GM23338 (cell line): ENCODE measurements at regions not wholly inside any gene's neighbourhood (a gene's known extent, or its start where the extent isn't known, plus 50 kb on each side); places are given as distances from the start of the nearest gene placed in this dataset.

Experiments
- ATAC-seq: fragments of 200-7000 bp; cut with Tn5 transposase; 3 replicates; pipeline ENCODE4 v1.9.1; 2020
- DNase-seq: peaks from one replicate; pipeline ENCODE4 v3.0.0-alpha.2; 2015; ENCODE audit warnings: low spot score
- H2AFZ ChIP-seq: fragments of 200-600 bp; sonication (generic); 2 replicates; pipeline ENCODE4 v1.8.0; 2016; ENCODE audit warnings: antibody characterized with exemption, mild to moderate bottlenecking, moderate library complexity
- H3F3A ChIP-seq: fragments of 200-600 bp; sonication (generic); replicated peaks from 2 replicates; pipeline ENCODE4 v1.8.0; 2017; ENCODE audit warnings: antibody characterized with exemption, mixed run types, low read depth
- H3K27ac ChIP-seq: fragments of 200-600 bp; sonication (generic); 2 replicates; pipeline ENCODE4 v1.6.1; 2016; ENCODE audit warnings: low read depth
- H3K27me3 ChIP-seq: fragments of 200-600 bp; sonication (generic); 2 replicates; pipeline ENCODE4 v1.8.0; 2016; ENCODE audit warnings: mild to moderate bottlenecking, mixed run types, moderate library complexity; ENCODE audit not compliant: insufficient read depth
- H3K36me3 ChIP-seq: fragments of 200-600 bp; sonication (generic); 2 replicates; pipeline ENCODE4 v1.8.0; 2016; ENCODE audit warnings: mild to moderate bottlenecking; ENCODE audit not compliant: insufficient read depth
- H3K4me1 ChIP-seq: fragments of 200-600 bp; sonication (generic); 2 replicates; pipeline ENCODE4 v1.8.0; 2016; ENCODE audit warnings: mild to moderate bottlenecking, moderate library complexity; ENCODE audit not compliant: insufficient read depth
- H3K4me2 ChIP-seq: fragments of 200-600 bp; sonication (generic); 2 replicates; pipeline ENCODE4 v1.7.1; 2017; ENCODE audit warnings: mixed run types
- H3K4me3 ChIP-seq: fragments of 200-600 bp; sonication (generic); 2 replicates; pipeline ENCODE4 v1.6.1; 2016; ENCODE audit warnings: mixed run types
- H3K79me2 ChIP-seq: fragments of 200-600 bp; sonication (generic); replicated peaks from 2 replicates; pipeline ENCODE4 v1.8.0; 2017; ENCODE audit warnings: mild to moderate bottlenecking; ENCODE audit not compliant: insufficient read depth
- H3K9me2 ChIP-seq: fragments of 200-600 bp; sonication (generic); 2 replicates; pipeline ENCODE4 v1.8.0; 2017; ENCODE audit not compliant: insufficient read depth
- H4K20me1 ChIP-seq: fragments of 200-600 bp; sonication (generic); replicated peaks from 2 replicates; pipeline ENCODE4 v1.8.0; 2017; ENCODE audit warnings: mild to moderate bottlenecking; ENCODE audit not compliant: insufficient read depth
- H3K27ac Mint-ChIP-seq: 2 replicates; pipeline ENCODE4 v1.8.0; 2020; ENCODE audit warnings: inconsistent platforms, mild to moderate bottlenecking, moderate library complexity, mixed read lengths
- H3K27me3 Mint-ChIP-seq: 3 replicates; pipeline ENCODE4 v1.8.0; 2022; ENCODE audit warnings: low read depth, mild to moderate bottlenecking, moderate library complexity, mixed read lengths, inconsistent platforms; ENCODE audit not compliant: insufficient read depth, poor library complexity
- H3K36me3 Mint-ChIP-seq: 3 replicates; pipeline ENCODE4 v1.8.0; 2021; ENCODE audit warnings: low read depth, mild to moderate bottlenecking, inconsistent platforms, moderate library complexity, mixed read lengths
- H3K4me1 Mint-ChIP-seq: 3 replicates; pipeline ENCODE4 v1.8.0; 2020; ENCODE audit warnings: mild to moderate bottlenecking, inconsistent platforms, mixed read lengths
- H3K4me3 Mint-ChIP-seq: 3 replicates; pipeline ENCODE4 v1.8.0; 2021; ENCODE audit warnings: moderate library complexity, mild to moderate bottlenecking, inconsistent platforms, mixed read lengths
- H3K9me3 Mint-ChIP-seq: 3 replicates; pipeline ENCODE4 v1.8.0; 2020; ENCODE audit warnings: moderate library complexity, mild to moderate bottlenecking, inconsistent platforms, mixed read lengths
- ETS1 ChIP-seq: IDR thresholded peaks from 2 replicates; pipeline ENCODE4 v1.6.1; 2016; ENCODE audit warnings: antibody characterized with exemption
- EZH2 ChIP-seq: fragments of 200-600 bp; sonication (generic); IDR thresholded peaks from one replicate; pipeline ENCODE4 v1.8.0; 2017; ENCODE audit warnings: antibody characterized with exemption, mild to moderate bottlenecking, low read depth; ENCODE audit not compliant: unreplicated experiment
- EZH2phosphoT487 ChIP-seq: fragments of 200-600 bp; sonication (generic); IDR thresholded peaks from one replicate; pipeline ENCODE4 v1.8.1; 2018; ENCODE audit warnings: antibody characterized with exemption; ENCODE audit not compliant: unreplicated experiment
- JUNB ChIP-seq: IDR thresholded peaks from one replicate; pipeline ENCODE4 v1.6.1; 2016; ENCODE audit warnings: antibody characterized with exemption; ENCODE audit not compliant: unreplicated experiment
- POLR2AphosphoS5 ChIP-seq: IDR thresholded peaks from 2 replicates; pipeline ENCODE4 v1.6.1; 2016; ENCODE audit warnings: antibody characterized with exemption, low read depth
- ZNF114 ChIP-seq: fragments of 250-450 bp; sonication (Bioruptor Pico); IDR thresholded peaks from 2 replicates; pipeline ENCODE4 v1.5.0; 2020; ENCODE audit warnings: mild to moderate bottlenecking, moderate library complexity
- ZNF331 ChIP-seq: fragments of 250-450 bp; sonication (Bioruptor Pico); IDR thresholded peaks from 2 replicates; pipeline ENCODE4 v1.5.0; 2020; ENCODE audit warnings: low read depth, mild to moderate bottlenecking, moderate library complexity
- TF ChIP-seq, protein P1 (sequence below), 2 experiments: fragments of 200-600 bp in 1 of 2; sonication (generic) in 1 of 2; conservative IDR thresholded peaks; 2 replicates each; pipeline versions ENCODE4 v1.5.1 to v1.6.1; 2016 to 2017; ENCODE audit warnings: antibody characterized with exemption in 2 of 2, low read depth in 2 of 2, mild to moderate bottlenecking in 2 of 2, moderate library complexity in 1 of 2
- TF ChIP-seq, protein P2 (sequence below): fragments of 250-450 bp; sonication (Bioruptor Pico); IDR thresholded peaks from 2 replicates; pipeline ENCODE4 v1.5.0; 2020; ENCODE audit warnings: mild to moderate bottlenecking, moderate library complexity

DNA sequence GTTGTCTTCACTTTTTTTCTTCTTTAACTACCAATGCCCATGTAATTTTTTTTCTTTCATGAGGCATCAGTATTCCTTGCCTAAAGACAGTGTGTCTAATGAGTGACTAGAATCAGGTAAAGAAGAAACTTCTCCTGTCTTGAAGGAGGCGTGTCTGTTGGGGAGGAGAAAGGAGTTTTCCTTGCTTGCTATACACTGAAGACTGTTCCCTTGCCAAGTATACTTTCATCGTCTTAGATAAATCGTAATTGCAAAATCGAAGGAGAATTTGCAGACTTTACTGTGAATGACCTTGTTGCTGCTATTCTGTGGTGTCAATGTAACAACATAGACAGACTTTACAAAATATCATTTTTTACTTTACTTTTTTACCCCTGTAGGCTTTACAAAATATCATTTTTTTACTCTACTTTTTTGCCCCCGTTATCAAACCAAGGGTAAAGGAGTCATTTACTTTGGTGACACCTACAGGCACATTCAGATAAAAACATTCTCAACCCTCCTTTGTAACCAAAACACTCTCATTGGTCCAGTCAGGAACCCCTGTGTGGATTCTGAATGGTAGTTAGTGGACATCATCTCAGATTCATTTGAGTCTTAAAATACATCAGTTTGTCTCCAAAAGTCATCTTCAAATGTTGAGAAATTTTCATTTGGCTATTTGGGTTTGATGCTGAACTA lies 232.4 kb downstream of the AHR start:
- Mint-ChIP-seq H3K27ac (no peak overlapping the region), H3K4me1 (peaks cover 9% of the 10 kb centered on the region; the same call in 2 of the 3 replicates), H3K4me3 (no peak overlapping the region), H3K36me3 (no peaks in the 10 kb centered on the region), H3K27me3 (no peaks in the 10 kb centered on the region), H3K9me3 (no peaks in the 10 kb centered on the region; the same call in 2 of the 3 replicates)
- H3K9me2 ChIP-seq: no peaks in the 10 kb centered on the region
- no peaks in the 10 kb centered on the region for H4K20me1 ChIP-seq
- no peaks in the 10 kb centered on the region for H3K79me2 ChIP-seq
- DNase-seq (peak; percentile 62), ATAC-seq (peak; percentile 78)
- no peak overlapping the region for H3K4me2 ChIP-seq
- no peaks in the 10 kb centered on the region for H3K27me3 ChIP-seq
- H3K4me1 ChIP-seq: 0 out of 2 replicates have a peak, but pooled peaks cover 5% of the 10 kb centered on the region
- H2AFZ ChIP-seq: no peak overlapping the region
- H3K27ac ChIP-seq: no peak overlapping the region
- H3F3A ChIP-seq: no peaks in the 10 kb centered on the region
- H3K4me3 ChIP-seq: no peak overlapping the region
- TF ChIP-seq JUNB: no peak
- TF ChIP-seq, protein P1, sequence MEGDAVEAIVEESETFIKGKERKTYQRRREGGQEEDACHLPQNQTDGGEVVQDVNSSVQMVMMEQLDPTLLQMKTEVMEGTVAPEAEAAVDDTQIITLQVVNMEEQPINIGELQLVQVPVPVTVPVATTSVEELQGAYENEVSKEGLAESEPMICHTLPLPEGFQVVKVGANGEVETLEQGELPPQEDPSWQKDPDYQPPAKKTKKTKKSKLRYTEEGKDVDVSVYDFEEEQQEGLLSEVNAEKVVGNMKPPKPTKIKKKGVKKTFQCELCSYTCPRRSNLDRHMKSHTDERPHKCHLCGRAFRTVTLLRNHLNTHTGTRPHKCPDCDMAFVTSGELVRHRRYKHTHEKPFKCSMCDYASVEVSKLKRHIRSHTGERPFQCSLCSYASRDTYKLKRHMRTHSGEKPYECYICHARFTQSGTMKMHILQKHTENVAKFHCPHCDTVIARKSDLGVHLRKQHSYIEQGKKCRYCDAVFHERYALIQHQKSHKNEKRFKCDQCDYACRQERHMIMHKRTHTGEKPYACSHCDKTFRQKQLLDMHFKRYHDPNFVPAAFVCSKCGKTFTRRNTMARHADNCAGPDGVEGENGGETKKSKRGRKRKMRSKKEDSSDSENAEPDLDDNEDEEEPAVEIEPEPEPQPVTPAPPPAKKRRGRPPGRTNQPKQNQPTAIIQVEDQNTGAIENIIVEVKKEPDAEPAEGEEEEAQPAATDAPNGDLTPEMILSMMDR (conservative IDR thresholded peaks at IDR 0.05; ENCODE audit: low read depth in 2 of 2): peak; percentile 61 to 66
- H3K36me3 ChIP-seq: no peaks in the 10 kb centered on the region

DNA sequence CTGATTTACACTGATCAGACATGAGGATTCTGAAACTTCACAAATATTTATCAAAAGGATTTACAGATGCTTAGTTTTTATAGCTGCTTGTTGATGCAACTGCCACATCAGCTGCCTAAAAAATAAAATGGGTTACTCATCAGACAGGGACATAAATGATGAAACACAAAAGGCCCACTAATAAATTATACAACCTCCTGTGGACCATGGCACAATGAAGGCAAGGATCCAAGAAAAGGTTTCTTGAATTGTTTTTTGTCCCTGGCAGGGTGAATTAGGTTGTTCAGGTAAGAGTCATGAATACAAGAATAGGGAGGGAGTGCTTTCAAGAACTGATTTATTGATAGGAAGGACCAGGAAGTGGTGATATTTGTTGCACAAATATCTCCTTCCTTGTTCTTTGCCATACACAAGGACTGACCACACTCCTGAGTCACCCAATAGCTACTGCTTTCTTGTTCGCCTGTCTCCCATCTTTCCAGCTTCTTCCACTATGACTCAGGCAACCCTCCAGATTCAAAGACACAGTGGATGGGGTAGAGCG lies 234.5 kb downstream of the AHR start:
- H3K36me3 ChIP-seq: no peaks in the 10 kb centered on the region
- no peak overlapping the region for H3K4me3 Mint-ChIP-seq
- H3K9me3 Mint-ChIP-seq: no peaks in the 10 kb centered on the region; the same call in 2 of the 3 replicates
- DNase-seq: no peak
- no peaks in the 10 kb centered on the region for H3K79me2 ChIP-seq
- no peaks in the 10 kb centered on the region for H3F3A ChIP-seq
- no peaks in the 10 kb centered on the region for H4K20me1 ChIP-seq
- H2AFZ ChIP-seq: no peak overlapping the region
- H3K4me1 ChIP-seq: 0 out of 2 replicates have a peak, but pooled peaks cover 5% of the 10 kb centered on the region
- H3K27ac ChIP-seq: no peak overlapping the region
- H3K27me3 Mint-ChIP-seq: no peaks in the 10 kb centered on the region
- H3K36me3 Mint-ChIP-seq: no peaks in the 10 kb centered on the region
- H3K9me2 ChIP-seq: no peaks in the 10 kb centered on the region
- no peak for ATAC-seq
- no peak overlapping the region for H3K4me2 ChIP-seq
- no peaks in the 10 kb centered on the region for H3K27me3 ChIP-seq
- no peak overlapping the region for H3K4me3 ChIP-seq
- no peak overlapping the region for H3K27ac Mint-ChIP-seq
- H3K4me1 Mint-ChIP-seq: peaks cover 12% of the 10 kb centered on the region; the same call in 2 of the 3 replicates
- TF ChIP-seq ZNF331 (CRISPR knock-in tag) (no peak), EZH2 (no peak), ZNF114 (CRISPR knock-in tag) (no peak), EZH2phosphoT487 (no peak), JUNB (no peak), POLR2AphosphoS5 (no peak), ETS1 (no peak)
- TF ChIP-seq, protein P1 (conservative IDR thresholded peaks at IDR 0.05; ENCODE audit: low read depth in 2 of 2): no peak
- TF ChIP-seq, protein P2, sequence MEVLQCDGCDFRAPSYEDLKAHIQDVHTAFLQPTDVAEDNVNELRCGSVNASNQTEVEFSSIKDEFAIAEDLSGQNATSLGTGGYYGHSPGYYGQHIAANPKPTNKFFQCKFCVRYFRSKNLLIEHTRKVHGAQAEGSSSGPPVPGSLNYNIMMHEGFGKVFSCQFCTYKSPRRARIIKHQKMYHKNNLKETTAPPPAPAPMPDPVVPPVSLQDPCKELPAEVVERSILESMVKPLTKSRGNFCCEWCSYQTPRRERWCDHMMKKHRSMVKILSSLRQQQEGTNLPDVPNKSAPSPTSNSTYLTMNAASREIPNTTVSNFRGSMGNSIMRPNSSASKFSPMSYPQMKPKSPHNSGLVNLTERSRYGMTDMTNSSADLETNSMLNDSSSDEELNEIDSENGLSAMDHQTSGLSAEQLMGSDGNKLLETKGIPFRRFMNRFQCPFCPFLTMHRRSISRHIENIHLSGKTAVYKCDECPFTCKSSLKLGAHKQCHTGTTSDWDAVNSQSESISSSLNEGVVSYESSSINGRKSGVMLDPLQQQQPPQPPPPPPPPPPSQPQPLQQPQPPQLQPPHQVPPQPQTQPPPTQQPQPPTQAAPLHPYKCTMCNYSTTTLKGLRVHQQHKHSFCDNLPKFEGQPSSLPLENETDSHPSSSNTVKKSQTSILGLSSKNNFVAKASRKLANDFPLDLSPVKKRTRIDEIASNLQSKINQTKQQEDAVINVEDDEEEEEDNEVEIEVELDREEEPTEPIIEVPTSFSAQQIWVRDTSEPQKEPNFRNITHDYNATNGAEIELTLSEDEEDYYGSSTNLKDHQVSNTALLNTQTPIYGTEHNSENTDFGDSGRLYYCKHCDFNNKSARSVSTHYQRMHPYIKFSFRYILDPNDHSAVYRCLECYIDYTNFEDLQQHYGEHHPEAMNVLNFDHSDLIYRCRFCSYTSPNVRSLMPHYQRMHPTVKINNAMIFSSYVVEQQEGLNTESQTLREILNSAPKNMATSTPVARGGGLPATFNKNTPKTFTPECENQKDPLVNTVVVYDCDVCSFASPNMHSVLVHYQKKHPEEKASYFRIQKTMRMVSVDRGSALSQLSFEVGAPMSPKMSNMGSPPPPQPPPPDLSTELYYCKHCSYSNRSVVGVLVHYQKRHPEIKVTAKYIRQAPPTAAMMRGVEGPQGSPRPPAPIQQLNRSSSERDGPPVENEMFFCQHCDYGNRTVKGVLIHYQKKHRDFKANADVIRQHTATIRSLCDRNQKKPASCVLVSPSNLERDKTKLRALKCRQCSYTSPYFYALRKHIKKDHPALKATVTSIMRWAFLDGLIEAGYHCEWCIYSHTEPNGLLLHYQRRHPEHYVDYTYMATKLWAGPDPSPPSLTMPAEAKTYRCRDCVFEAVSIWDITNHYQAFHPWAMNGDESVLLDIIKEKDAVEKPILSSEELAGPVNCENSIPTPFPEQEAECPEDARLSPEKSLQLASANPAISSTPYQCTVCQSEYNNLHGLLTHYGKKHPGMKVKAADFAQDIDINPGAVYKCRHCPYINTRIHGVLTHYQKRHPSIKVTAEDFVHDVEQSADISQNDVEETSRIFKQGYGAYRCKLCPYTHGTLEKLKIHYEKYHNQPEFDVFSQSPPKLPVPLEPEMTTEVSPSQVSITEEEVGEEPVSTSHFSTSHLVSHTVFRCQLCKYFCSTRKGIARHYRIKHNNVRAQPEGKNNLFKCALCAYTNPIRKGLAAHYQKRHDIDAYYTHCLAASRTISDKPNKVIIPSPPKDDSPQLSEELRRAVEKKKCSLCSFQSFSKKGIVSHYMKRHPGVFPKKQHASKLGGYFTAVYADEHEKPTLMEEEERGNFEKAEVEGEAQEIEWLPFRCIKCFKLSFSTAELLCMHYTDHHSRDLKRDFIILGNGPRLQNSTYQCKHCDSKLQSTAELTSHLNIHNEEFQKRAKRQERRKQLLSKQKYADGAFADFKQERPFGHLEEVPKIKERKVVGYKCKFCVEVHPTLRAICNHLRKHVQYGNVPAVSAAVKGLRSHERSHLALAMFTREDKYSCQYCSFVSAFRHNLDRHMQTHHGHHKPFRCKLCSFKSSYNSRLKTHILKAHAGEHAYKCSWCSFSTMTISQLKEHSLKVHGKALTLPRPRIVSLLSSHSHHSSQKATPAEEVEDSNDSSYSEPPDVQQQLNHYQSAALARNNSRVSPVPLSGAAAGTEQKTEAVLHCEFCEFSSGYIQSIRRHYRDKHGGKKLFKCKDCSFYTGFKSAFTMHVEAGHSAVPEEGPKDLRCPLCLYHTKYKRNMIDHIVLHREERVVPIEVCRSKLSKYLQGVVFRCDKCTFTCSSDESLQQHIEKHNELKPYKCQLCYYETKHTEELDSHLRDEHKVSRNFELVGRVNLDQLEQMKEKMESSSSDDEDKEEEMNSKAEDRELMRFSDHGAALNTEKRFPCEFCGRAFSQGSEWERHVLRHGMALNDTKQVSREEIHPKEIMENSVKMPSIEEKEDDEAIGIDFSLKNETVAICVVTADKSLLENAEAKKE (CRISPR knock-in tag): no peak
